ENCODE measurements at regions not wholly inside any gene's neighbourhood (a gene's known extent, or its start where the extent isn't known, plus 50 kb on each side); places are given as distances from the start of the nearest gene placed in this dataset.

GRCh38 chr9:32067261-32067660 is 317.2 kb upstream of the ACO1 start:
- no peak for TF ChIP-seq YY1 (IDR thresholded peaks at IDR 0.05; ENCODE audit: insufficient read depth, insufficient read length)
- no peak for TF ChIP-seq ZNF274 (IDR thresholded peaks at IDR 0.05; ENCODE audit: low read depth, low read length)

Measured in NT2/D1 (cell line).